ENCODE measurements at regions not wholly inside any gene's neighbourhood (a gene's known extent, or its start where the extent isn't known, plus 50 kb on each side); places are given as distances from the start of the nearest gene placed in this dataset.

- DNase-seq (ENCODE audit: low spot score): no peak
These were observed 58.7 kb upstream of the CHST1 start for GRCh38 chr11:45724153-45724552.

- no peak for DNase-seq (ENCODE audit: low spot score)
These were observed 58.0 kb upstream of the CHST1 start for GRCh38 chr11:45723397-45723796.

- no peak for DNase-seq (ENCODE audit: low spot score)
These were observed 56.7 kb upstream of the CHST1 start for GRCh38 chr11:45722144-45722543.

GRCh38 chr11:45717526-45717925 is 52.1 kb upstream of the CHST1 start:
- no peak for DNase-seq (ENCODE audit: low spot score)

- DNase-seq (ENCODE audit: low spot score): no peak
These were observed 50.0 kb upstream of the CHST1 start for GRCh38 chr11:45715418-45715817.
